ENCODE measurements at regions not wholly inside any gene's neighbourhood (a gene's known extent, or its start where the extent isn't known, plus 50 kb on each side); places are given as distances from the start of the nearest gene placed in this dataset.

DNA sequence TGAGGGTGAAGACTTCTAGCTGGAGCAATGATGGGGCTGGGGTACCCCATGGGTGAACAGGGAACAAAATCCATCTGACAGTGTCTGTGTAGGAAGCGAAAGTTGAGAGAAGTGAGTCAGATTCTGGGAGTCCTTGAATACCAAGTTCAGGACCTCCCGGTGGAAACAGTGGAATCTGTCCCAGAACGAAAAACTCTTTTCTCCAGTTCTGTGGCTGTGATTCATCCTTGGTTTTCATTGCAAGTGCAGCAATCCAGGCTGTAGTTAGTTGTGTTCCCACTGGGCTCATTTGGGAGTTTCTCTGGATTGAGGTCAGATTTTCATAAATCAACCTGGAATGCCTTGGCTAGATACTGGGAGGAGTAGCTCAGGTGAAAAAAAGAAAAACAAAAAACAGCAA lies 120.7 kb downstream of the C12orf75 start:
- TF ChIP-seq, protein P1, sequence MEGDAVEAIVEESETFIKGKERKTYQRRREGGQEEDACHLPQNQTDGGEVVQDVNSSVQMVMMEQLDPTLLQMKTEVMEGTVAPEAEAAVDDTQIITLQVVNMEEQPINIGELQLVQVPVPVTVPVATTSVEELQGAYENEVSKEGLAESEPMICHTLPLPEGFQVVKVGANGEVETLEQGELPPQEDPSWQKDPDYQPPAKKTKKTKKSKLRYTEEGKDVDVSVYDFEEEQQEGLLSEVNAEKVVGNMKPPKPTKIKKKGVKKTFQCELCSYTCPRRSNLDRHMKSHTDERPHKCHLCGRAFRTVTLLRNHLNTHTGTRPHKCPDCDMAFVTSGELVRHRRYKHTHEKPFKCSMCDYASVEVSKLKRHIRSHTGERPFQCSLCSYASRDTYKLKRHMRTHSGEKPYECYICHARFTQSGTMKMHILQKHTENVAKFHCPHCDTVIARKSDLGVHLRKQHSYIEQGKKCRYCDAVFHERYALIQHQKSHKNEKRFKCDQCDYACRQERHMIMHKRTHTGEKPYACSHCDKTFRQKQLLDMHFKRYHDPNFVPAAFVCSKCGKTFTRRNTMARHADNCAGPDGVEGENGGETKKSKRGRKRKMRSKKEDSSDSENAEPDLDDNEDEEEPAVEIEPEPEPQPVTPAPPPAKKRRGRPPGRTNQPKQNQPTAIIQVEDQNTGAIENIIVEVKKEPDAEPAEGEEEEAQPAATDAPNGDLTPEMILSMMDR (IDR thresholded peaks at IDR 0.05), result no peak
- no peak for TF ChIP-seq EP300 (IDR thresholded peaks at IDR 0.05)

All from ovary (tissue), 3 donors.